ENCODE measurements at regions not wholly inside any gene's neighbourhood (a gene's known extent, or its start where the extent isn't known, plus 50 kb on each side); places are given as distances from the start of the nearest gene placed in this dataset.

DNA sequence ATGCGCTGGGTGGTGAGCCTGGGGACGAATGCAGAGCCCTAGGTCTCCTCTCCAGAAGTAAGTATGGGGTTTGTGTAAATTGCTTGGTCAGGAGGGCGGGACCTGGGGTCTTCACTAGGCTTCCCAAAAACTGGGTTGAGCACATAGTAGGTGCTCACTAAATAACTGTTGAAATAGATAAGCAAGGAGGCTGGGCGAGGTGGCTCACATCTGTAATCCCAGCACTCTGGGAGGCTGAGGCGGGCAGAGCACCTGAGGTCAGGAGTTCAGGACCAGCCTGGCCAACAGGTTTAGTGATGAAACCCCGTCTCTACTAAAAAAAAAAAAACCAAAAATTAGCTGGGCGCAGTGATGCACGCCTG, 163.9 kb upstream of the IER5L start:
- CTCF ChIA-PET (ENCODE audit: partially characterized antibody), result interaction anchor here (0.6 to 1.9 kb wide), 3 partner anchors 15 to 282 kb away, joined by 4 read pairs; no protein-coding TSS in a partner anchor
- 89% methylated on average over 8 of the region's 8 CpGs; no CpG with 5 or more reads in 1 of the 2 experiments for WGBS, 2 experiments (ENCODE audit: extremely low coverage in 1 of 2, insufficient coverage in 1 of 2, insufficient read length in 1 of 2, insufficient replicate concordance in 2 of 2, low coverage in 1 of 2, low lambda C conversion rate in 2 of 2, missing lambda C conversion rate in 1 of 2)
- Histone ChIP-seq H3K27me3 (replicated peaks in 1 of 4; ENCODE audit: control insufficient read depth in 3 of 4, extremely low read depth in 1 of 4, insufficient read depth in 3 of 4, low read length in 3 of 4) (0 out of 7 replicates have a peak, but pooled peaks cover 0 to 2% (median 0%) of the 10 kb centered on the region in 4 experiments), H3K9me3 (ENCODE audit: insufficient read depth in 2 of 2, low read depth in 1 of 2, low read length in 1 of 2) (no peaks in the 10 kb centered on the region), H3K79me1 (ENCODE audit: low read depth, low read length) (peaks cover 5% of the 10 kb centered on the region; the same call in 1 of the 2 replicates), H4K8ac (ENCODE audit: extremely low read depth, insufficient read depth, low read length) (no peak overlapping the region), H3K27ac (ENCODE audit: low read depth, low read length) (no peak overlapping the region), H3K23ac (ENCODE audit: insufficient read length) (no peak overlapping the region), H3K4me2 (ENCODE audit: insufficient read depth in 1 of 2, low read depth in 2 of 2, low read length in 2 of 2) (no peak overlapping the region), H2BK15ac (ENCODE audit: low read length) (no peak overlapping the region), H2BK5ac (ENCODE audit: low read depth, low read length) (no peak overlapping the region), H3K14ac (ENCODE audit: insufficient read length) (no peak overlapping the region), H2BK12ac (ENCODE audit: low read depth, low read length) (no peak overlapping the region), H3K4me3 (ENCODE audit: extremely low read depth in 1 of 4, insufficient read depth in 2 of 4, low read depth in 3 of 4, low read length in 4 of 4) (no peak overlapping the region), H3K56ac (replicated peaks; ENCODE audit: insufficient read length, low read depth, low read length) (no peak overlapping the region), H3K9ac (replicated peaks in 1 of 4; ENCODE audit: extremely low read depth in 1 of 4, low read depth in 3 of 4, low read length in 3 of 4) (no peak overlapping the region), H3K79me2 (ENCODE audit: control insufficient read depth in 1 of 2, insufficient read depth in 2 of 2, low read length in 2 of 2) (no peaks in the 10 kb centered on the region), H3K18ac (ENCODE audit: extremely low read depth, low read length) (no peak overlapping the region), H4K20me1 (replicated peaks in 1 of 2; ENCODE audit: control insufficient read depth in 1 of 2, insufficient read depth in 2 of 2, low read length in 2 of 2) (peaks cover 0 to 16% of the 10 kb centered on the region in 2 experiments), H2AFZ (ENCODE audit: low read length) (no peak overlapping the region), H2BK120ac (replicated peaks; ENCODE audit: low read depth, low read length) (no peak overlapping the region), H3K23me2 (ENCODE audit: low read depth, low read length) (peaks cover 15% of the 10 kb centered on the region), H4K5ac (ENCODE audit: insufficient read length, low read depth, low read length) (no peak overlapping the region), H2BK20ac (ENCODE audit: low read length) (no peak overlapping the region), H3K36me3 (ENCODE audit: control insufficient read depth in 2 of 4, insufficient read depth in 4 of 4, low read length in 3 of 4) (no peaks in the 10 kb centered on the region; a peak in 1 of 8 replicates), H3K4me1 (replicated peaks in 1 of 4; ENCODE audit: control insufficient read depth in 3 of 4, insufficient read depth in 4 of 4, low read length in 3 of 4) (peaks cover 5 to 20% (median 13%) of the 10 kb centered on the region in 4 experiments), H3K4ac (replicated peaks; ENCODE audit: insufficient read length, low read depth, low read length) (no peak overlapping the region), H2AK5ac (ENCODE audit: low read depth, low read length) (no peak overlapping the region), H4K91ac (replicated peaks; ENCODE audit: insufficient read length, low read length) (no peak overlapping the region)
- FAIRE-seq (no peak), DNase-seq (ENCODE audit: low read depth in 1 of 2, low spot score in 2 of 2) (no peak)
- TF ChIP-seq POU5F1 (IDR thresholded peaks at IDR 0.05; ENCODE audit: low read depth, low read length) (no peak), CBX8 (IDR thresholded peaks at IDR 0.05; ENCODE audit: borderline replicate concordance, low read depth, low read length) (no peak), SP1 (IDR thresholded peaks at IDR 0.05; ENCODE audit: low read depth, low read length) (no peak)
- POLR2A ChIA-PET (ENCODE audit: partially characterized antibody), result interaction anchor here (0.9 to 1.7 kb wide), 5 partner anchors 7 to 257 kb away, joined by 3 to 5 read pairs (median 3); partner anchors contain the start of gene IER5L
